BJ (cell line): ENCODE measurements at regions not wholly inside any gene's neighbourhood (a gene's known extent, or its start where the extent isn't known, plus 50 kb on each side); places are given as distances from the start of the nearest gene placed in this dataset.

Source experiments
- CTCF ChIA-PET: fragments of 350-600 bp; formaldehyde crosslinking; extraction: SDS; loops from one replicate; lab custom pipeline; 2021; ENCODE audit warnings: antibody characterized with exemption, inconsistent platforms; lab: Yijun Ruan, JAX
- POLR2A ChIA-PET: fragments of 300-600 bp; sonication (Branson Sonifier 250); formaldehyde crosslinking; extraction: SDS; loops from one replicate; lab custom pipeline; 2021; ENCODE audit warnings: antibody characterized with exemption; lab: Charles Lee
- DNase-seq: peaks from one replicate; pipeline ENCODE4 v3.0.0-alpha.2; 2011; ENCODE audit warnings: low read depth
- H3K27me3 ChIP-seq: 2 replicates; pipeline ENCODE4 v1.6.0; 2011; ENCODE audit warnings: low read length; ENCODE audit not compliant: control insufficient read depth, insufficient read depth
- H3K36me3 ChIP-seq: 2 replicates; pipeline ENCODE4 v1.5.1; 2011; ENCODE audit warnings: low read length; ENCODE audit not compliant: control insufficient read depth, insufficient read depth
- H3K4me3 ChIP-seq: 2 replicates; pipeline ENCODE4 v1.5.1; 2011; ENCODE audit warnings: low read depth, mild to moderate bottlenecking, control low read depth, low read length
- CTCF ChIP-seq: IDR thresholded peaks from 2 replicates; pipeline ENCODE4 v1.5.1; 2011; ENCODE audit warnings: low read depth, mild to moderate bottlenecking, control low read depth, inconsistent platforms, low read length, moderate library complexity; ENCODE audit not compliant: insufficient read depth

DNA sequence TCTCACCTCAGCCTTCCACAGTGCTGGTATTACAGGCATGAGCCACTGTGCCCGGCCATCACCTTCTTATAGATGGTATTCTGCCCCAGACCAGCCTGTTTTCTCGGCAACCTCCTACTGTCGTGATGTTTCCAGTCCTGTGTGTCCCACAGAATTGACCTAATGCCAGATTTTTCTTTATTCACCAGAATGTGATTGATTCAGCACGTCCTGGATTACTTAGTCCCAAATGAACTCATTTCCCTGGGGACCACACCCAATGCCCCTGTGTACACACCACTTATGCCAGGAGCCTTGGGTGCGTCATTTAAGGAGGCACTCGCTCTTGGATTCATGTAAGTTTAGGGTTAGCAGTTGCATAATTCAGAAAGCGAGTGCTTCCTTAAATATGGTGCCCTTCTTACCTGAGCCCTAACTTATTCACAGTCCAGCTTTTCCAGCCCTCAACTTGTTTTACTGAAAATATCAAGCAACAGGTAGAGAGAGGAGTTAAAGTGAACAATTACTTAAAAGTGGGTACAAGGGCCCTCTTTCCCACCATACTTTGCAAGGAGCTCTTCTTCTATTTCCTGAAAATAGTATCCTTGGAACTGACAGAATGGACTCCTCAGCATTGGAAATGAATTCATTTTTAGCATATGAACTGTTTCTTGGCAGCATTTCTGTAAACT lies 64.6 kb upstream of the UBE2E1 start:
- ChIA-PET CTCF (no interaction called here), POLR2A (no interaction called here)
- TF ChIP-seq CTCF, result no peak
- DNase-seq, result no peak
- H3K4me3 ChIP-seq, result no peak overlapping the region
- no peaks in the 10 kb centered on the region for H3K36me3 ChIP-seq
- H3K27me3 ChIP-seq, result no peaks in the 10 kb centered on the region

DNA sequence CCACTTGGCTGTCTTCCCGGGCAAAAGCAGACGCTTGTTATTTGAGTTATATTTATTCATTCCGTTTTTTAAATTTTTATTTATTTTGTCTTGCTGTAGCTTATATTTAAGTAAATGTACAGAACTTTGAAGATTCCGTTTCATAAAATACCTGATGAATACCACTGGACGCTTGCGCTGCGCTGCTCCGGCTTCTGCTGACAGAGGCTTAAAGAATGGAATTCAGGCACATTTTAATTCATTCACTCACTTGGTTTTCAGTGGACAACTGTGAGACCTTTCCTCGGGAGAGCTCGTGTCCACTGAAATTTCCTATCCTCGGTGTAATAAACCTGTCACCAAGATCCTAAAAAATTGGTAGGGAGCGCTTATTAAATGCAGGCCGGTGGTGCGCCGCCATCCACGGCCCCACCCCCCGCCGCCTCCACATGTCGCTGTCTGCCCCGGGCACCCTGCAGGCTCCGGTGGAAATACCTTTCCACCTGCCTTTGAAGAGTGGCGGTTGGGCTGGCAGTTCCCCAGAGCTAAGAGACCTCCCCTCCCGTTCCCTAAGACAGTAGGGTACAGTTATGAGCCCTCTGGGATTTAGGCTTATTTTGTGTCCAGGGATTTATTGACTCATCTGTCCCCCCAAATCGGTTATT lies 62.5 kb upstream of the UBE2E1 start:
- no peak for TF ChIP-seq CTCF
- ChIA-PET CTCF (no interaction called here), POLR2A (no interaction called here)
- no peak overlapping the region for H3K4me3 ChIP-seq
- H3K36me3 ChIP-seq, result no peaks in the 10 kb centered on the region
- DNase-seq, result no peak
- H3K27me3 ChIP-seq, result no peaks in the 10 kb centered on the region

- ChIA-PET POLR2A (interaction anchor here (0.5 kb wide), 1 partner anchor 87 kb away, joined by 4 read pairs; no protein-coding TSS in a partner anchor), CTCF (interaction anchor here (1.1 kb wide), 1 partner anchor 251 kb away, joined by 3 read pairs; no protein-coding TSS in a partner anchor)
- no peak for DNase-seq
- Histone ChIP-seq H3K4me3 (no peak overlapping the region), H3K36me3 (no peaks in the 10 kb centered on the region), H3K27me3 (no peaks in the 10 kb centered on the region)
- TF ChIP-seq CTCF, result no peak
These were observed 59.3 kb upstream of the UBE2E1 start for GRCh38 chr3:23746441-23746840.

DNA sequence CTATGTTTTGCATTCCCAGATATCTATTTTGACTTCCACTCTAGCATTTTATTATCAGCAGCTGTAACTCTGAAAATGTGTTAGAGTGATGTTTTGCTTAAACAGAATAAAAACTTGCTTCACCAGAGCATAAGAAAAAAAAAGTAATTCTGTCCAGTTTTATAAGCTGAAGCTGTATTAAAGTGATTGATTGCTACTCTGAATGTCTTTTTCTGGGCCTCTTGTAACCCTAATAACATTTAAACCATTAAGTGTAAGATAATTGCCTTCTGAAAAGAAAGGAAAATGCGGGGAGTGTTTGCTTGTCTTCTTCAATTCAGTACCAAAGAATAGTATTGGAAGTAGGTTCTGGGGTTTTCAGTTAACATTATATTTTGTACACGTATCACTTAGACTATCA lies 57.9 kb upstream of the UBE2E1 start:
- no peaks in the 10 kb centered on the region for H3K27me3 ChIP-seq
- no peak overlapping the region for H3K4me3 ChIP-seq
- H3K36me3 ChIP-seq, result no peaks in the 10 kb centered on the region
- ChIA-PET POLR2A (no interaction called here), CTCF (no interaction called here)
- no peak for TF ChIP-seq CTCF
- DNase-seq, result no peak

GRCh38 chr3:23748398-23749110 lies 57.2 kb upstream of the UBE2E1 start:
- CTCF ChIA-PET, result no interaction called here
- Histone ChIP-seq H3K36me3 (no peaks in the 10 kb centered on the region), H3K4me3 (no peak overlapping the region), H3K27me3 (no peaks in the 10 kb centered on the region)
- TF ChIP-seq CTCF, result no peak
- POLR2A ChIA-PET, result no interaction called here
- no peak for DNase-seq
